Smooth muscle cell of the brain vasculature (primary cell): ENCODE measurements at regions not wholly inside any gene's neighbourhood (a gene's known extent, or its start where the extent isn't known, plus 50 kb on each side); places are given as distances from the start of the nearest gene placed in this dataset.
"Not testable (repeated sequence)": the region's sequence is repeated elsewhere in the genome, so short reads cannot be mapped to it uniquely, and the experiment has no call there.

Experiments used
- DNase-seq: peaks from one replicate; pipeline ENCODE4 v3.0.0-alpha.2; 2012; ENCODE audit warnings: low read depth, low spot score

GRCh38 chr14:40727107-40727506 is 879.6 kb upstream of the LRFN5 start:
- DNase-seq = no peak

GRCh38 chr14:40713387-40713786 is 893.3 kb upstream of the LRFN5 start:
- no peak for DNase-seq

GRCh38 chr14:40697231-40697630 is 909.4 kb upstream of the LRFN5 start:
- DNase-seq = no peak

GRCh38 chr14:40694023-40694422 is 912.7 kb upstream of the LRFN5 start:
- no peak for DNase-seq

- DNase-seq = no peak
These were observed 915.6 kb upstream of the LRFN5 start for GRCh38 chr14:40691066-40691465.

GRCh38 chr14:40685764-40686163 is 920.9 kb upstream of the LRFN5 start:
- no peak for DNase-seq

GRCh38 chr14:40684328-40684727 is 922.3 kb upstream of the LRFN5 start:
- no peak for DNase-seq

GRCh38 chr14:40682131-40682913 is 924.4 kb upstream of the LRFN5 start:
- DNase-seq = no peak

- no peak for DNase-seq
These were observed 927.4 kb upstream of the LRFN5 start for GRCh38 chr14:40679256-40679655.

- DNase-seq = not testable (repeated sequence)
These were observed 929.5 kb upstream of the LRFN5 start for GRCh38 chr14:40677206-40677605.

- no peak for DNase-seq
These were observed 932.2 kb upstream of the LRFN5 start for GRCh38 chr14:40674502-40674901.

- no peak for DNase-seq
These were observed 950.4 kb upstream of the LRFN5 start for GRCh38 chr14:40656311-40656710.

- DNase-seq = no peak
These were observed 954.5 kb upstream of the LRFN5 start for GRCh38 chr14:40652089-40652691.

- no peak for DNase-seq
These were observed 976.2 kb upstream of the LRFN5 start for GRCh38 chr14:40630471-40630870.

- not testable (repeated sequence) for DNase-seq
These were observed 977.0 kb upstream of the LRFN5 start for GRCh38 chr14:40629551-40630137.

GRCh38 chr14:40629144-40629543 is 977.5 kb upstream of the LRFN5 start:
- no peak for DNase-seq

- DNase-seq = no peak
These were observed 983.0 kb upstream of the LRFN5 start for GRCh38 chr14:40623643-40624042.

- no peak for DNase-seq
These were observed 988.3 kb upstream of the LRFN5 start for GRCh38 chr14:40618225-40618898.

GRCh38 chr14:40616579-40616978 is 990.1 kb upstream of the LRFN5 start:
- no peak for DNase-seq

- no peak for DNase-seq
These were observed 1005.6 kb upstream of the LRFN5 start for GRCh38 chr14:40601063-40601462.

- DNase-seq = no peak
These were observed 1007.0 kb upstream of the LRFN5 start for GRCh38 chr14:40599725-40600124.

GRCh38 chr14:40581264-40581663 is 1025.4 kb upstream of the LRFN5 start:
- DNase-seq = no peak
